22Rv1 (cell line): ENCODE measurements at regions not wholly inside any gene's neighbourhood (a gene's known extent, or its start where the extent isn't known, plus 50 kb on each side); places are given as distances from the start of the nearest gene placed in this dataset.

Experiments used
- CTCF ChIP-seq: fragments of 450-650 bp; IDR thresholded peaks from 2 replicates; pipeline ENCODE4 v1.5.1; 2017; ENCODE audit warnings: mild to moderate bottlenecking
- ZFX ChIP-seq: fragments of 450-650 bp; IDR thresholded peaks from 2 replicates; pipeline ENCODE4 v1.6.1; 2017; ENCODE audit warnings: antibody characterized with exemption, borderline replicate concordance

GRCh38 chr6:130617658-130618057 lies 209.5 kb upstream of the SMLR1 start:
- no peak for TF ChIP-seq CTCF
- TF ChIP-seq ZFX: no peak
